ENCODE measurements at regions not wholly inside any gene's neighbourhood (a gene's known extent, or its start where the extent isn't known, plus 50 kb on each side); places are given as distances from the start of the nearest gene placed in this dataset.
"Not testable (repeated sequence)": the region's sequence is repeated elsewhere in the genome, so short reads cannot be mapped to it uniquely, and the experiment has no call there.

GRCh38 chr2:101608408-101609310, 88.8 kb upstream of the MAP4K4 start:
- H3K27me3 ChIP-seq (ENCODE audit: control insufficient read depth, insufficient read depth, low read length): peaks cover 6% of the 10 kb centered on the region
- no peaks in the 10 kb centered on the region for H3K4me1 ChIP-seq (ENCODE audit: control insufficient read depth, insufficient read depth, low read length)
- H3K36me3 ChIP-seq (ENCODE audit: insufficient read depth, low read length): no peaks in the 10 kb centered on the region
- H3K9me3 ChIP-seq (replicated peaks; ENCODE audit: low read length): no peaks in the 10 kb centered on the region
- no peak overlapping the region for H3K9ac ChIP-seq (ENCODE audit: low read depth, low read length)
- H3K4me2 ChIP-seq (ENCODE audit: low read length): no peak overlapping the region
- no peak overlapping the region for H3K4me3 ChIP-seq (ENCODE audit: low read length)

- Histone ChIP-seq H3K4me1 (ENCODE audit: control insufficient read depth, insufficient read depth, low read length) (no peaks in the 10 kb centered on the region), H3K9ac (ENCODE audit: low read depth, low read length) (no peak overlapping the region), H3K9me3 (replicated peaks; ENCODE audit: low read length) (no peaks in the 10 kb centered on the region), H3K4me3 (ENCODE audit: low read length) (no peak overlapping the region), H3K27me3 (ENCODE audit: control insufficient read depth, insufficient read depth, low read length) (no peaks in the 10 kb centered on the region), H3K36me3 (ENCODE audit: insufficient read depth, low read length) (no peaks in the 10 kb centered on the region), H3K4me2 (ENCODE audit: low read length) (no peak overlapping the region)
Observed at GRCh38 chr2:101597347-101597944, 100.1 kb upstream of the MAP4K4 start.

- no peak overlapping the region for H3K4me2 ChIP-seq (ENCODE audit: low read length)
Observed at GRCh38 chr2:101596333-101596732, 101.2 kb upstream of the MAP4K4 start.

GRCh38 chr2:101587251-101587650, 110.3 kb upstream of the MAP4K4 start:
- Histone ChIP-seq H3K9me3 (replicated peaks; ENCODE audit: low read length) (no peaks in the 10 kb centered on the region), H3K9ac (ENCODE audit: low read depth, low read length) (no peak overlapping the region), H3K4me3 (ENCODE audit: low read length) (no peak overlapping the region), H3K4me2 (ENCODE audit: low read length) (no peak overlapping the region), H3K36me3 (ENCODE audit: insufficient read depth, low read length) (no peaks in the 10 kb centered on the region), H3K4me1 (ENCODE audit: control insufficient read depth, insufficient read depth, low read length) (no peaks in the 10 kb centered on the region), H3K27me3 (ENCODE audit: control insufficient read depth, insufficient read depth, low read length) (no peaks in the 10 kb centered on the region)

More at GRCh38 chr2:101596333-101596732, 101.2 kb upstream of the MAP4K4 start:
- Histone ChIP-seq H3K4me3 (ENCODE audit: low read length) (no peak overlapping the region), H3K4me1 (ENCODE audit: control insufficient read depth, insufficient read depth, low read length) (no peaks in the 10 kb centered on the region), H3K27me3 (ENCODE audit: control insufficient read depth, insufficient read depth, low read length) (no peaks in the 10 kb centered on the region), H3K36me3 (ENCODE audit: insufficient read depth, low read length) (no peaks in the 10 kb centered on the region), H3K9ac (ENCODE audit: low read depth, low read length) (no peak overlapping the region), H3K9me3 (replicated peaks; ENCODE audit: low read length) (no peaks in the 10 kb centered on the region)

- no peak overlapping the region for H3K4me3 ChIP-seq (ENCODE audit: low read length)
- H3K27me3 ChIP-seq (ENCODE audit: control insufficient read depth, insufficient read depth, low read length): peaks cover 8% of the 10 kb centered on the region
- H3K9ac ChIP-seq (ENCODE audit: low read depth, low read length): no peak overlapping the region
- no peaks in the 10 kb centered on the region for H3K4me1 ChIP-seq (ENCODE audit: control insufficient read depth, insufficient read depth, low read length)
- no peaks in the 10 kb centered on the region for H3K9me3 ChIP-seq (replicated peaks; ENCODE audit: low read length)
- no peaks in the 10 kb centered on the region for H3K36me3 ChIP-seq (ENCODE audit: insufficient read depth, low read length)
- H3K4me2 ChIP-seq (ENCODE audit: low read length): no peak overlapping the region
Observed at GRCh38 chr2:101583861-101584260, 108.9 kb upstream of the RFX8 start.

- Histone ChIP-seq H3K4me1 (ENCODE audit: control insufficient read depth, insufficient read depth, low read length) (no peaks in the 10 kb centered on the region), H3K9ac (ENCODE audit: low read depth, low read length) (no peak overlapping the region), H3K4me2 (ENCODE audit: low read length) (no peak overlapping the region), H3K4me3 (ENCODE audit: low read length) (no peak overlapping the region), H3K9me3 (replicated peaks; ENCODE audit: low read length) (no peaks in the 10 kb centered on the region), H3K36me3 (ENCODE audit: insufficient read depth, low read length) (no peaks in the 10 kb centered on the region), H3K27me3 (ENCODE audit: control insufficient read depth, insufficient read depth, low read length) (peaks cover 8% of the 10 kb centered on the region)
Observed at GRCh38 chr2:101581675-101582299, 106.9 kb upstream of the RFX8 start.

- Histone ChIP-seq H3K9ac (ENCODE audit: low read depth, low read length) (no peak overlapping the region), H3K27me3 (ENCODE audit: control insufficient read depth, insufficient read depth, low read length) (peaks cover 8% of the 10 kb centered on the region), H3K4me1 (ENCODE audit: control insufficient read depth, insufficient read depth, low read length) (no peaks in the 10 kb centered on the region), H3K9me3 (replicated peaks; ENCODE audit: low read length) (no peaks in the 10 kb centered on the region), H3K4me3 (ENCODE audit: low read length) (no peak overlapping the region), H3K36me3 (ENCODE audit: insufficient read depth, low read length) (no peaks in the 10 kb centered on the region), H3K4me2 (ENCODE audit: low read length) (no peak overlapping the region)
Observed at GRCh38 chr2:101580528-101580927, 105.6 kb upstream of the RFX8 start.

GRCh38 chr2:101578671-101579070, 103.8 kb upstream of the RFX8 start:
- H3K27me3 ChIP-seq (ENCODE audit: control insufficient read depth, insufficient read depth, low read length): peaks cover 8% of the 10 kb centered on the region
- H3K9ac ChIP-seq (ENCODE audit: low read depth, low read length): no peak overlapping the region

GRCh38 chr2:101578135-101578534, 103.2 kb upstream of the RFX8 start:
- not testable (repeated sequence) for H3K4me1 ChIP-seq (ENCODE audit: control insufficient read depth, insufficient read depth, low read length); H3K4me2 ChIP-seq (ENCODE audit: low read length); H3K9ac ChIP-seq (ENCODE audit: low read depth, low read length); H3K4me3 ChIP-seq (ENCODE audit: low read length); H3K36me3 ChIP-seq (ENCODE audit: insufficient read depth, low read length); H3K27me3 ChIP-seq (ENCODE audit: control insufficient read depth, insufficient read depth, low read length); H3K9me3 ChIP-seq (replicated peaks; ENCODE audit: low read length)

More at GRCh38 chr2:101578671-101579070, 103.8 kb upstream of the RFX8 start:
- Histone ChIP-seq H3K4me3 (ENCODE audit: low read length) (no peak overlapping the region), H3K9me3 (replicated peaks; ENCODE audit: low read length) (no peaks in the 10 kb centered on the region), H3K36me3 (ENCODE audit: insufficient read depth, low read length) (no peaks in the 10 kb centered on the region), H3K4me1 (ENCODE audit: control insufficient read depth, insufficient read depth, low read length) (no peaks in the 10 kb centered on the region), H3K4me2 (ENCODE audit: low read length) (no peak overlapping the region)

- H3K4me1 ChIP-seq (ENCODE audit: control insufficient read depth, insufficient read depth, low read length): no peaks in the 10 kb centered on the region
- peaks cover 8% of the 10 kb centered on the region for H3K27me3 ChIP-seq (ENCODE audit: control insufficient read depth, insufficient read depth, low read length)
- H3K4me3 ChIP-seq (ENCODE audit: low read length): no peak overlapping the region
- no peaks in the 10 kb centered on the region for H3K36me3 ChIP-seq (ENCODE audit: insufficient read depth, low read length)
- H3K9ac ChIP-seq (ENCODE audit: low read depth, low read length): no peak overlapping the region
- no peaks in the 10 kb centered on the region for H3K9me3 ChIP-seq (replicated peaks; ENCODE audit: low read length)
- H3K4me2 ChIP-seq (ENCODE audit: low read length): no peak overlapping the region
Observed at GRCh38 chr2:101577173-101577572, 102.3 kb upstream of the RFX8 start.

GRCh38 chr2:101574622-101575021, 99.7 kb upstream of the RFX8 start:
- H3K36me3 ChIP-seq (ENCODE audit: insufficient read depth, low read length): no peaks in the 10 kb centered on the region
- H3K9me3 ChIP-seq (replicated peaks; ENCODE audit: low read length): no peaks in the 10 kb centered on the region
- H3K27me3 ChIP-seq (ENCODE audit: control insufficient read depth, insufficient read depth, low read length): no peaks in the 10 kb centered on the region
- H3K4me2 ChIP-seq (ENCODE audit: low read length): no peak overlapping the region
- no peak overlapping the region for H3K9ac ChIP-seq (ENCODE audit: low read depth, low read length)
- no peaks in the 10 kb centered on the region for H3K4me1 ChIP-seq (ENCODE audit: control insufficient read depth, insufficient read depth, low read length)
- no peak overlapping the region for H3K4me3 ChIP-seq (ENCODE audit: low read length)
